ENCODE measurements at regions not wholly inside any gene's neighbourhood (a gene's known extent, or its start where the extent isn't known, plus 50 kb on each side); places are given as distances from the start of the nearest gene placed in this dataset.

GRCh38 chr14:26930576-26930975 lies 332.7 kb upstream of the NOVA1 start:
- Mint-ChIP-seq H3K36me3 (ENCODE audit: unreplicated experiment) (no peaks in the 10 kb centered on the region), H3K27ac (ENCODE audit: unreplicated experiment) (no peak overlapping the region), H3K9me3 (ENCODE audit: unreplicated experiment) (no peaks in the 10 kb centered on the region), H3K4me3 (ENCODE audit: unreplicated experiment) (no peak overlapping the region), H3K27me3 (ENCODE audit: unreplicated experiment) (no peaks in the 10 kb centered on the region), H3K4me1 (ENCODE audit: unreplicated experiment) (no peaks in the 10 kb centered on the region)
- TF ChIP-seq CTCF (IDR thresholded peaks at IDR 0.05): no peak
- DNase-seq (ENCODE audit: extremely low spot score, unreplicated experiment): no peak

GRCh38 chr14:26932606-26933005 lies 334.8 kb upstream of the NOVA1 start:
- H3K36me3 Mint-ChIP-seq (ENCODE audit: unreplicated experiment): no peaks in the 10 kb centered on the region
- H3K9me3 Mint-ChIP-seq (ENCODE audit: unreplicated experiment): no peaks in the 10 kb centered on the region
- H3K4me3 Mint-ChIP-seq (ENCODE audit: unreplicated experiment): no peak overlapping the region
- TF ChIP-seq CTCF (IDR thresholded peaks at IDR 0.05): no peak
- DNase-seq (ENCODE audit: extremely low spot score, unreplicated experiment): no peak
- no peaks in the 10 kb centered on the region for H3K27me3 Mint-ChIP-seq (ENCODE audit: unreplicated experiment)
- no peaks in the 10 kb centered on the region for H3K4me1 Mint-ChIP-seq (ENCODE audit: unreplicated experiment)
- no peak overlapping the region for H3K27ac Mint-ChIP-seq (ENCODE audit: unreplicated experiment)

- H3K9me3 Mint-ChIP-seq (ENCODE audit: unreplicated experiment): no peaks in the 10 kb centered on the region
- no peaks in the 10 kb centered on the region for H3K4me1 Mint-ChIP-seq (ENCODE audit: unreplicated experiment)
- TF ChIP-seq CTCF (IDR thresholded peaks at IDR 0.05): no peak
- DNase-seq (ENCODE audit: extremely low spot score, unreplicated experiment): no peak
- no peak overlapping the region for H3K27ac Mint-ChIP-seq (ENCODE audit: unreplicated experiment)
- no peaks in the 10 kb centered on the region for H3K36me3 Mint-ChIP-seq (ENCODE audit: unreplicated experiment)
- H3K4me3 Mint-ChIP-seq (ENCODE audit: unreplicated experiment): no peak overlapping the region
- no peaks in the 10 kb centered on the region for H3K27me3 Mint-ChIP-seq (ENCODE audit: unreplicated experiment)
Measured at GRCh38 chr14:26933431-26933830, 335.6 kb upstream of the NOVA1 start.

- DNase-seq (ENCODE audit: extremely low spot score, unreplicated experiment): no peak
- Mint-ChIP-seq H3K4me3 (ENCODE audit: unreplicated experiment) (no peak overlapping the region), H3K4me1 (ENCODE audit: unreplicated experiment) (no peaks in the 10 kb centered on the region), H3K9me3 (ENCODE audit: unreplicated experiment) (no peaks in the 10 kb centered on the region), H3K27ac (ENCODE audit: unreplicated experiment) (no peak overlapping the region), H3K36me3 (ENCODE audit: unreplicated experiment) (no peaks in the 10 kb centered on the region), H3K27me3 (ENCODE audit: unreplicated experiment) (no peaks in the 10 kb centered on the region)
- TF ChIP-seq CTCF (IDR thresholded peaks at IDR 0.05): no peak
Measured at GRCh38 chr14:26934151-26934550, 336.3 kb upstream of the NOVA1 start.

- H3K4me3 Mint-ChIP-seq (ENCODE audit: unreplicated experiment): no peak overlapping the region
- no peak overlapping the region for H3K27ac Mint-ChIP-seq (ENCODE audit: unreplicated experiment)
- DNase-seq (ENCODE audit: extremely low spot score, unreplicated experiment): no peak
- no peaks in the 10 kb centered on the region for H3K27me3 Mint-ChIP-seq (ENCODE audit: unreplicated experiment)
- H3K4me1 Mint-ChIP-seq (ENCODE audit: unreplicated experiment): no peaks in the 10 kb centered on the region
- no peak for TF ChIP-seq CTCF (IDR thresholded peaks at IDR 0.05)
- H3K36me3 Mint-ChIP-seq (ENCODE audit: unreplicated experiment): no peaks in the 10 kb centered on the region
- H3K9me3 Mint-ChIP-seq (ENCODE audit: unreplicated experiment): no peaks in the 10 kb centered on the region
Measured at GRCh38 chr14:26935733-26936132, 337.9 kb upstream of the NOVA1 start.

Data from osteocyte (in vitro differentiated cells).